SK-N-MC (cell line): ENCODE measurements at regions not wholly inside any gene's neighbourhood (a gene's known extent, or its start where the extent isn't known, plus 50 kb on each side); places are given as distances from the start of the nearest gene placed in this dataset.

ENCODE experiments used
- EZH2 ChIP-seq: fragments of 200-600 bp; sonication (generic); IDR thresholded peaks from one replicate; pipeline ENCODE4 v1.6.1; 2017; ENCODE audit warnings: antibody characterized with exemption
- FOXP2 ChIP-seq: optimal IDR thresholded peaks from 2 replicates; pipeline ENCODE3; 2011; ENCODE audit warnings: mild to moderate bottlenecking, moderate library complexity; ENCODE audit not compliant: insufficient read depth; ENCODE audit errors: extremely low read length, control extremely low read depth

DNA sequence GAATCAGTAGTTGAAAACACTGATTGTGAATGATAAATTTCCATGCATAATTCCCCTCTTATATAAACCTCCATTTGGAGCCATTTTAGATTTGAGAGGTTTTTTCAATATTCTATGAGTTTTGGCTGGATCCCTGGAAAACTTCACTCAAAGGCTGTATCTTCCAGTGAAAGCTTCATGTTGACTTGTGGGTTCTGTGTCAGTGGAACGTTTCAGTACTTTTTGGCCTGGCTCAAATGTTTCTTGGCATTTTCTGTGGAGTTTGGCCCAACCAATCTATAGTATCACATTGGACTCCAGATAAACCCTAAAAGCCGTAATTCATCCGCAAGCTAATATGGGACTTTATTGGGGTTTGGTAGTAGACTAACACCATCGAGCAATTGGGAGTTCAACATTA, 172.6 kb upstream of the PRPS1L1 start:
- TF ChIP-seq EZH2 (no peak), FOXP2 (no peak)
